H9 (cell line): ENCODE measurements at regions not wholly inside any gene's neighbourhood (a gene's known extent, or its start where the extent isn't known, plus 50 kb on each side); places are given as distances from the start of the nearest gene placed in this dataset.

Experiments
- DNase-seq: peaks from one replicate; pipeline ENCODE4 v3.0.0-alpha.2; 2017
- H2AFZ ChIP-seq: one replicate; pipeline ENCODE4 v1.6.1; 2013; ENCODE audit warnings: mild to moderate bottlenecking, low read length, control low read depth, moderate library complexity
- H2AK5ac ChIP-seq: 2 replicates; pipeline ENCODE4 v1.6.1; 2013; ENCODE audit warnings: low read length, control low read depth, mixed read lengths; ENCODE audit not compliant: insufficient read length
- H2BK120ac ChIP-seq: one replicate; pipeline ENCODE4 v1.6.1; 2013; ENCODE audit warnings: low read depth, mild to moderate bottlenecking, low read length, control low read depth, inconsistent platforms; ENCODE audit not compliant: poor library complexity, severe bottlenecking
- H2BK12ac ChIP-seq: 2 replicates; pipeline ENCODE4 v1.6.1; 2013; ENCODE audit warnings: low read length, control low read depth, mixed read lengths, low read depth; ENCODE audit not compliant: insufficient read length
- H2BK15ac ChIP-seq: 2 replicates; pipeline ENCODE4 v1.6.1; 2013; ENCODE audit warnings: low read depth, low read length, control low read depth
- H2BK20ac ChIP-seq: one replicate; pipeline ENCODE4 v1.6.1; 2013; ENCODE audit warnings: low read depth, mild to moderate bottlenecking, low read length, control low read depth, inconsistent platforms; ENCODE audit not compliant: poor library complexity, severe bottlenecking
- H2BK5ac ChIP-seq: 2 replicates; pipeline ENCODE4 v1.6.1; 2013; ENCODE audit warnings: low read length, control low read depth, mixed read lengths; ENCODE audit not compliant: insufficient read length
- H3K14ac ChIP-seq: 2 replicates; pipeline ENCODE4 v1.6.1; 2013; ENCODE audit warnings: low read length, control low read depth; ENCODE audit not compliant: insufficient read depth
- H3K18ac ChIP-seq: 2 replicates; pipeline ENCODE4 v1.6.1; 2013; ENCODE audit warnings: low read depth, mild to moderate bottlenecking, mixed read lengths, low read length, control low read depth; ENCODE audit not compliant: insufficient read length
- H3K23ac ChIP-seq: 2 replicates; pipeline ENCODE4 v1.6.1; 2013; ENCODE audit warnings: low read length, control low read depth, mixed read lengths, low read depth; ENCODE audit not compliant: insufficient read length
- H3K23me2 ChIP-seq: 2 replicates; pipeline ENCODE4 v1.6.1; 2013; ENCODE audit warnings: low read depth, mild to moderate bottlenecking, mixed read lengths, low read length, control low read depth; ENCODE audit not compliant: insufficient read length, poor library complexity, severe bottlenecking
- H3K27ac ChIP-seq: 2 replicates; pipeline ENCODE4 v1.5.1; 2013; ENCODE audit warnings: low read length, control low read depth, mixed read lengths, low read depth; ENCODE audit not compliant: insufficient read length
- H3K27me3 ChIP-seq: 2 replicates; pipeline ENCODE4 v1.6.1; 2013; ENCODE audit warnings: low read length, control low read depth, inconsistent platforms; ENCODE audit not compliant: insufficient read depth
- H3K4ac ChIP-seq: 2 replicates; pipeline ENCODE4 v1.6.1; 2013; ENCODE audit warnings: low read depth, mild to moderate bottlenecking, control low read depth, inconsistent platforms, low read length, moderate library complexity
- H3K4me1 ChIP-seq: 2 replicates; pipeline ENCODE4 v1.6.1; 2013; ENCODE audit warnings: low read length, control low read depth, inconsistent platforms; ENCODE audit not compliant: insufficient read depth
- H3K4me2 ChIP-seq: 2 replicates; pipeline ENCODE4 v1.6.1; 2013; ENCODE audit warnings: low read length, control low read depth, mixed read lengths; ENCODE audit not compliant: insufficient read length, insufficient read depth
- H3K56ac ChIP-seq: 2 replicates; pipeline ENCODE4 v1.6.1; 2013; ENCODE audit warnings: low read depth, mild to moderate bottlenecking, mixed read lengths, low read length, control low read depth; ENCODE audit not compliant: insufficient read length
- H3K79me1 ChIP-seq: 2 replicates; pipeline ENCODE4 v1.6.1; 2013; ENCODE audit warnings: low read depth, mild to moderate bottlenecking, moderate library complexity, low read length, control low read depth, inconsistent platforms; ENCODE audit not compliant: insufficient read depth, poor library complexity, severe bottlenecking
- H3K79me2 ChIP-seq: 2 replicates; pipeline ENCODE4 v1.6.1; 2013; ENCODE audit warnings: low read length, control low read depth, inconsistent platforms; ENCODE audit not compliant: insufficient read depth
- H3K9ac ChIP-seq: 2 replicates; pipeline ENCODE4 v1.6.1; 2013; ENCODE audit warnings: low read length, control low read depth, mixed read lengths; ENCODE audit not compliant: insufficient read length; ENCODE audit errors: extremely low read depth
- H3K9me3 ChIP-seq: one replicate; pipeline ENCODE4 v1.6.1; 2013; ENCODE audit warnings: low read depth, low read length, inconsistent platforms; ENCODE audit not compliant: control insufficient read depth
- H3T11ph ChIP-seq: one replicate; pipeline ENCODE4 v1.6.1; 2013; ENCODE audit warnings: mild to moderate bottlenecking, low read length, control low read depth, inconsistent platforms
- H4K20me1 ChIP-seq: one replicate; pipeline ENCODE4 v1.6.1; 2013; ENCODE audit not compliant: control insufficient read depth, insufficient read length, insufficient read depth
- H4K5ac ChIP-seq: 2 replicates; pipeline ENCODE4 v1.6.1; 2013; ENCODE audit warnings: low read depth, mild to moderate bottlenecking, mixed read lengths, low read length, control low read depth; ENCODE audit not compliant: insufficient read length
- H4K8ac ChIP-seq: replicated peaks from 2 replicates; pipeline ENCODE4 v1.6.1; 2013; ENCODE audit warnings: low read length, control low read depth, mixed read lengths, low read depth; ENCODE audit not compliant: insufficient read length
- H4K91ac ChIP-seq: 2 replicates; pipeline ENCODE4 v1.6.1; 2013; ENCODE audit warnings: low read depth, mild to moderate bottlenecking, moderate library complexity, mixed read lengths, low read length, control low read depth; ENCODE audit not compliant: insufficient read length
- H3K27ac Mint-ChIP-seq, 3 experiments: 2 replicates in 2 of 3; 3 replicates in 1 of 3; pipeline ENCODE4 v1.8.0; 2020 to 2021; ENCODE audit warnings: mixed read lengths in 3 of 3, mild to moderate bottlenecking in 1 of 3, moderate library complexity in 1 of 3
- H3K27me3 Mint-ChIP-seq: 2 replicates; pipeline ENCODE4 v1.8.0; 2021; ENCODE audit warnings: low read depth, mild to moderate bottlenecking, moderate library complexity, mixed read lengths
- H3K36me3 Mint-ChIP-seq, 3 experiments: 2 replicates in 2 of 3; 3 replicates in 1 of 3; pipeline ENCODE4 v1.8.0; 2020 to 2021; ENCODE audit warnings: low read depth in 3 of 3, mixed read lengths in 3 of 3; ENCODE audit not compliant: insufficient read depth in 1 of 3
- H3K4me1 Mint-ChIP-seq, 2 experiments: 2 replicates each; pipeline ENCODE4 v1.8.0; 2020; ENCODE audit warnings: mixed read lengths in 2 of 2
- H3K4me3 Mint-ChIP-seq, 2 experiments: 2 replicates in 1 of 2; 3 replicates in 1 of 2; pipeline ENCODE4 v1.8.0; 2020 to 2021; ENCODE audit warnings: mild to moderate bottlenecking in 2 of 2, mixed read lengths in 2 of 2, moderate library complexity in 1 of 2
- H3K9me3 Mint-ChIP-seq, 2 experiments: 2 replicates in 1 of 2; 3 replicates in 1 of 2; pipeline ENCODE4 v1.8.0; 2020; ENCODE audit warnings: mild to moderate bottlenecking in 2 of 2, mixed read lengths in 2 of 2, moderate library complexity in 1 of 2
- WGBS: extraction: QIAGEN DNeasy Blood & Tissue Kit; methylation state at CpG from one replicate; pipeline ENCODE4 v1.1.7; 2013; ENCODE audit warnings: missing lambda C conversion rate, low lambda C conversion rate, mixed read lengths; ENCODE audit not compliant: insufficient read length; ENCODE audit errors: extremely low coverage; 5-methylcytosine and 5-hydroxymethylcytosine counted together
- TF ChIP-seq, protein P1 (sequence below): fragments of 200-600 bp; sonication (generic); conservative IDR thresholded peaks from 3 replicates; pipeline ENCODE4 v1.8.0; 2021; ENCODE audit warnings: antibody characterized with exemption, mild to moderate bottlenecking

DNA sequence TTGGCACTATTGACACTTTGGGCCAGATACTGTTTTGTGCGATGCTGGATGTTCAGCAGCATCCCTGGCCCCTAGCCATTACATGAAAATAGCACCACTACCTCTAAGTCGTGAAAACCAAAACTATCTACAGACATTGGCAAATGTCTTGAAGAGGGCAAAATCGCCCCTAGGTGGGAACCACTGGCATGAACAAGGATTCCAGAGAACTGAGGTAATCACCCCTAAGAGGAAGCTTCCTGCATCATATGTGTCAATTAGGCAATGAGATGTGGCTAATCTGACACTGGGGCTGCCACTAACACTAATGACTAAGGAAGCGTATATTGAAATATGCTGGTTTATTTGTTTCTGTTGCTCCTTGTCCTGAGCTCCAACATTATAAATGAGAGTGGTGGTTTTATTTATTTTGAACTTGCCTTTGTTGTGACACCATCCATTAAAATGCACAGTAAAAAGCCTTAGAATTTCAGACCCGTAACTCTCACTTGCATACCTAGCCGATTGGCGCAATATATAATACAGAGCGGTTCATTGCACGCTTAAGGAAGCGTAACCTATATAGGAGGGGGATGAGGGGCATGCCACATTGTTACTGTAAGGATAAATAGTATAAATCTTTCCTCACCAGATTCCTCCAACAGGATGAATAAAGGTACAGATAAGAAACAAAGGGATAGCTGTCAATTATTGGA is 299.8 kb upstream of the CNTN4 start:
- Histone ChIP-seq H3K4me1 (no peaks in the 10 kb centered on the region), H4K8ac (no peak overlapping the region), H2AK5ac (no peak overlapping the region), H3K14ac (no peak overlapping the region), H3K18ac (no peak overlapping the region), H2BK15ac (no peak overlapping the region), H2BK5ac (no peak overlapping the region), H3K27me3 (no peaks in the 10 kb centered on the region), H3K79me2 (no peaks in the 10 kb centered on the region), H2BK12ac (no peak overlapping the region), H3K56ac (no peak overlapping the region), H2BK20ac (no peak overlapping the region), H3K23me2 (no peaks in the 10 kb centered on the region), H3K79me1 (no peaks in the 10 kb centered on the region), H4K91ac (no peak overlapping the region), H2AFZ (no peak overlapping the region), H3T11ph (no peak overlapping the region), H3K4ac (no peak overlapping the region), H3K4me2 (no peak overlapping the region), H3K23ac (no peak overlapping the region), H2BK120ac (no peak overlapping the region), H3K9ac (no peak overlapping the region), H3K9me3 (no peaks in the 10 kb centered on the region), H4K5ac (no peak overlapping the region), H3K27ac (no peak overlapping the region), H4K20me1 (no peaks in the 10 kb centered on the region)
- no peak for DNase-seq
- no peaks in the 10 kb centered on the region; a peak in 1 of 4 replicates for H3K4me1 Mint-ChIP-seq
- no peaks in the 10 kb centered on the region for H3K36me3 Mint-ChIP-seq
- TF ChIP-seq, protein P1, sequence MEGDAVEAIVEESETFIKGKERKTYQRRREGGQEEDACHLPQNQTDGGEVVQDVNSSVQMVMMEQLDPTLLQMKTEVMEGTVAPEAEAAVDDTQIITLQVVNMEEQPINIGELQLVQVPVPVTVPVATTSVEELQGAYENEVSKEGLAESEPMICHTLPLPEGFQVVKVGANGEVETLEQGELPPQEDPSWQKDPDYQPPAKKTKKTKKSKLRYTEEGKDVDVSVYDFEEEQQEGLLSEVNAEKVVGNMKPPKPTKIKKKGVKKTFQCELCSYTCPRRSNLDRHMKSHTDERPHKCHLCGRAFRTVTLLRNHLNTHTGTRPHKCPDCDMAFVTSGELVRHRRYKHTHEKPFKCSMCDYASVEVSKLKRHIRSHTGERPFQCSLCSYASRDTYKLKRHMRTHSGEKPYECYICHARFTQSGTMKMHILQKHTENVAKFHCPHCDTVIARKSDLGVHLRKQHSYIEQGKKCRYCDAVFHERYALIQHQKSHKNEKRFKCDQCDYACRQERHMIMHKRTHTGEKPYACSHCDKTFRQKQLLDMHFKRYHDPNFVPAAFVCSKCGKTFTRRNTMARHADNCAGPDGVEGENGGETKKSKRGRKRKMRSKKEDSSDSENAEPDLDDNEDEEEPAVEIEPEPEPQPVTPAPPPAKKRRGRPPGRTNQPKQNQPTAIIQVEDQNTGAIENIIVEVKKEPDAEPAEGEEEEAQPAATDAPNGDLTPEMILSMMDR: no peak
- no peak overlapping the region for H3K27ac Mint-ChIP-seq
- H3K4me3 Mint-ChIP-seq: no peak overlapping the region
- no peaks in the 10 kb centered on the region; a peak in 3 of 5 replicates for H3K9me3 Mint-ChIP-seq
- no CpG with 5 or more reads among the region's 10 CpGs for WGBS
- no peaks in the 10 kb centered on the region for H3K27me3 Mint-ChIP-seq
